Astrocyte of the spinal cord (primary cell): ENCODE measurements at regions not wholly inside any gene's neighbourhood (a gene's known extent, or its start where the extent isn't known, plus 50 kb on each side); places are given as distances from the start of the nearest gene placed in this dataset.
"Not testable (repeated sequence)": the region's sequence is repeated elsewhere in the genome, so short reads cannot be mapped to it uniquely, and the experiment has no call there.

ENCODE experiments used
- DNase-seq: peaks from one replicate; pipeline ENCODE4 v3.0.0; 2011; ENCODE audit warnings: low read depth, low spot score
- H3K4me3 ChIP-seq: 2 replicates; pipeline ENCODE4 v1.5.1; 2011; ENCODE audit warnings: low read depth, mild to moderate bottlenecking, low read length, moderate library complexity
- in situ Hi-C: cut with HindIII; loops from 2 replicates; pipeline ENCODE4 v1.10.0; 2017; ENCODE audit warnings: low sequenced_read_pairs
- TF ChIP-seq, protein P1 (sequence below): IDR thresholded peaks from 2 replicates; pipeline ENCODE4 v1.5.1; 2012; ENCODE audit warnings: low read depth, mild to moderate bottlenecking, low read length, inconsistent platforms

DNA sequence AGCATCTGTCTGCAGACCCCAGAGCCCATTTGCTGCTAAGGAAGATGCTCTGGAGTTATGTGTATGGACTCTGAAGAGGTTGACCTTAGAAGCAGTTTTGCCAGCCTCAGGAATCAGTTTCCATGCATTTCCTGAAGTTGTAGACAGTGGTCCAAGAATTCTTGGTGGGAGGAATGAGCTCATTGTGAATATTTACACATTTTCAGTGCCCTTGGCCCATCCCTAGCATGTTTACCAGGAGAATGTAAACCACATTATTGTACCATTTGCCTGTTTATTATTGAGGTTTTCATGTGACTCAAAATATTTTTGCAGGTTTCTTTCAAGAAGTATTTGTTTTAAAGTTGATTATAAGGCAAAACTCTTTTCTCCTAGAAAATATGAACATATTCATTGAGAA is 93.8 kb downstream of the NXNL2 start:
- no peak for DNase-seq
- in situ Hi-C loops = no loop called here
- no peak overlapping the region for H3K4me3 ChIP-seq
- TF ChIP-seq, protein P1, sequence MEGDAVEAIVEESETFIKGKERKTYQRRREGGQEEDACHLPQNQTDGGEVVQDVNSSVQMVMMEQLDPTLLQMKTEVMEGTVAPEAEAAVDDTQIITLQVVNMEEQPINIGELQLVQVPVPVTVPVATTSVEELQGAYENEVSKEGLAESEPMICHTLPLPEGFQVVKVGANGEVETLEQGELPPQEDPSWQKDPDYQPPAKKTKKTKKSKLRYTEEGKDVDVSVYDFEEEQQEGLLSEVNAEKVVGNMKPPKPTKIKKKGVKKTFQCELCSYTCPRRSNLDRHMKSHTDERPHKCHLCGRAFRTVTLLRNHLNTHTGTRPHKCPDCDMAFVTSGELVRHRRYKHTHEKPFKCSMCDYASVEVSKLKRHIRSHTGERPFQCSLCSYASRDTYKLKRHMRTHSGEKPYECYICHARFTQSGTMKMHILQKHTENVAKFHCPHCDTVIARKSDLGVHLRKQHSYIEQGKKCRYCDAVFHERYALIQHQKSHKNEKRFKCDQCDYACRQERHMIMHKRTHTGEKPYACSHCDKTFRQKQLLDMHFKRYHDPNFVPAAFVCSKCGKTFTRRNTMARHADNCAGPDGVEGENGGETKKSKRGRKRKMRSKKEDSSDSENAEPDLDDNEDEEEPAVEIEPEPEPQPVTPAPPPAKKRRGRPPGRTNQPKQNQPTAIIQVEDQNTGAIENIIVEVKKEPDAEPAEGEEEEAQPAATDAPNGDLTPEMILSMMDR = no peak

DNA sequence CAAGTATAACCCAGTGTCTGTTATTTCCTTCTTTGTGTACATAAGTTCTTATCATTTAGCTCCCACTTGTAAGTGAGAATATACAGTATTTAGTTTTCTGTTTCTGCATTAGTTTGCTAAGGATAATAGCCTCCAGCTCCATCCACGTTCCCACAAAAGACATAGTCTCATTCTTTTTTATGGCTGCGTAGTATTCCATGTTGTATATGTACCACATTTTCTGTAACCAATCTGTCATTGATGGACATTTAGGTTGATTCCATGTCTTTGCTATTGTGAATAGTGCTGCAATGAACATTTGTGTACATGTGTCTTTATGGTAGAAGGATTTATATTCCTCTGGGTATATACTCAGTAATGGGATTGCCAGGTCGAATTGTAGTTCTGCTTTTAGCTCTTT is 95.6 kb downstream of the NXNL2 start:
- DNase-seq, in situ Hi-C loops: not testable (repeated sequence)

DNA sequence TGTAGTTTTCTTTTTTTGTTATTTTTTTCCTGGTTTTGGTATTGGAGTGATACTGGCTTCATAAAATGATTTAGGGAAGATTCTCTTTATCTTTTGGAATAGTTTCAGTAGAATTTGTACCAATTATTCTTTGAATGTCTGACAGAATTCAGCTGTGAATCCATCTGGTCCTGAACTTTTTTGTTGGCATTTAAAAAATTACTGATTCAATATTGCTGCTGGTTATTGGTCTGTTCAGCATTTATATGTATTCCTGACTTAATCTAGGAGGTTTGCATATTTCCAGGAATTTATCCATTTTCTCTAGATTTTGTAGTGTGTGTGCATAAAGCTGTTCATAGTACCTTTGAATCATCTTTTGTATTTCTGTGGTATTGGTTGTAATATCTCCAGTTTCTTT is 100.2 kb downstream of the NXNL2 start:
- in situ Hi-C loops = no loop called here
- DNase-seq = no peak
- TF ChIP-seq, protein P1 = no peak
- no peak overlapping the region for H3K4me3 ChIP-seq

More for the DNA sequence above, 95.6 kb downstream of the NXNL2 start:
- not testable (repeated sequence) for H3K4me3 ChIP-seq

DNA sequence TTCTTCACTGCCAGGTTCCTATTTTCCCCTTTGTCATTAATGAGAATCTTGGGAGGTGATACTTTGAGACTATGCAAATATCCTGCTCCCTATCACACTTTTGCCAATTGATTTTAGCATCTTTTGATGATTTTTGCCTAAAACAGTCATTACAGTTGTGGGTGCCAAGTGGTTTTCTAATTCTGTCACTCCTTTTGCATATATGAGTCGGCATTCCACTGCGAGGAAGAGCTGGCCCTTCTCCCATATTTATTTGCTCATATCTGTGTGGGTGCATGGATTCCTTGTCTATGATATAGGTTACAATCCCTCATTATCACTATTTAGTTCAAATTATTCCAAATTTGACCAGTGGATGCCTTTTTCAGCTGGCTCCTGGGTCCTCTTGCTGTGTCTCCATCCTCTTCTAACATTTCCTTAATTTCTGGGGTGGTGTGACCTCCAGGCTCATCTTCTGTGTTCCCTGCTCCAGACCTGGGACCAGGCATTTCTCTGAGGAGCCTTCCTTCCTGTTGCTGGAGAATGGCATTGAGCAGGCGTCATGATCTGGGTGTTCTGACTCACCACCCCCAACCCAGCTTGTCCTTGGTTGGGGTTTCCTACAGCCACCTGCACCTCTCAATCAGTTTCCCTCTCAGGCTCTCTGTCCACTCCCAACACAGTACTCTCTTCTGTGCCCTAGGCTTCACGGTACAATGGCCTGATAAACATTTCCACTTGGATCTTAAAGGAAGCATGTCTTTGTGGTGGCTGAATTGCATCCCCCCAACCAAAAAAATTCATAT is 106.7 kb downstream of the NXNL2 start:
- TF ChIP-seq, protein P1 = no peak
- H3K4me3 ChIP-seq = no peak overlapping the region
- in situ Hi-C loops = no loop called here
- no peak for DNase-seq

DNA sequence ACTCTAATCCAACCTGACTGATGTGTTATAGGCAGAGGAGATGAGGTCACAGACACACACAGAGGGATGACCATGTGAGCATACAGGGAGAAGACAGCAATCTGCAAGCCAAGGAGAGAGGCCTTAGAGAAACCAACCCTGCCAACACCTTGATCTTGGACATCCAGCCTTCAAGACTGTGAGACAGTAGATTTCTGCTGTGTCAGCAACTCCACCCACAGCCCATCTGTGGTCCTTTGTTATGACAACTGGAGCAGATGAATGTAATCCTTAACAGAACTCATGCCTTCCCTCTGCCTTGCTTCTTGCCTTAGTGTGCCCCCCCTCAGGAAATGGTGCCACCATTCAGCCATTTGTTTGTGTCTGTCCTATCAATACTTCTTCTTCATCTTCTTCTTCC is 107.4 kb downstream of the NXNL2 start:
- in situ Hi-C loops = no loop called here
- no peak overlapping the region for H3K4me3 ChIP-seq
- TF ChIP-seq, protein P1 = no peak
- DNase-seq = no peak

DNA sequence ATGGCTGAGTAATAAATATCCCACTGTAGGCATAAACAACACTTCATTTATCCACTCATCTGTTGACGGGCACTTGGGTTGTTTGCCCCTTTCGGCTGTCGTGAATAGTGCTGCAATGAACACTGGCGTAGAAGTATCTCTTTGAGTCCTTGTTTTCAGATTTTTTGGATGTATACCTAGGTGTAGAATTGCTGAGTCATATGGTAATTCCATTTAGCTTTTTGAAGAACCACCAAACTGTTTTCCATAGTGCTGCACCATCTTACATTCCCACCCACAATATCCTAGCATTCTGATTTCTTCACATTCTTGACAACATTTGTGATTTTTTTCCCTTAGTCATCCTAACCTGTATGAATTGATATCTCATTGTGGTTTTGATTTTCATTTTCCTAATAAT is 109.0 kb downstream of the NXNL2 start:
- TF ChIP-seq, protein P1 = no peak
- in situ Hi-C loops = no loop called here
- DNase-seq = no peak
- no peak overlapping the region for H3K4me3 ChIP-seq

DNA sequence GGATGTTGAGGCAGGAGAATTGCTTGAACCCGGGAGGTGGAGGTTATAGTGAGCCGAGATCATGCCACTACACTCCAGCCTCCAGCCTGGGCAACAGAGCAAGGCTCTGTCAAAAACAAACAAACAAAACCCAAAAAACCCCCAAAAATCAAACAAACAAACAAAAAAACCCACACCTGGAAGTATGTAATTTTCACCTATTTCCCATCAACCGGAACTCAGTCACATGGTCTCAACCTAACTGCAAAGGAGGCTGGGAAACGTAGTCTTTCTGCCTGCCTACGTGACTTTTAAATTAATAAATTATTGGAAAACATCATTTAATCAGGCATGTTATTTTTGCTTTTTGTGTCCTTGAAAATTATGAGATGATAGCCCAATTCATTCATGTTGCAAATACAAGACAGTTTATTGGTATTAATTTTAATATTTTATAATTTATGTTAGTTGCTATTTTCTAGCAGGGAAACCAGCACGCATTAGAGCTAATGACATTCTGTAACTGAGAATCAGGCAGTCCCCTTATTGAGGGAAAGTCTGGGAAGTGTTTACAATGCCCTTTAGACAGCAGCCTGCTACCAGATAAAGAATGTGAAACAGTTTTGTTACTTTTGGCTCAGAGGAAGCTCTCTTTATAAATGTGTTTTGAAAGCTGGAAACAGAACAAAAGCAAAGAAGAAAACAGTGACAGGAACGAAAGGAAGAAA is 110.3 kb downstream of the NXNL2 start:
- no peak overlapping the region for H3K4me3 ChIP-seq
- TF ChIP-seq, protein P1 = no peak
- in situ Hi-C loops = no loop called here
- DNase-seq = peak; percentile 28
